ENCODE measurements at regions not wholly inside any gene's neighbourhood (a gene's known extent, or its start where the extent isn't known, plus 50 kb on each side); places are given as distances from the start of the nearest gene placed in this dataset.

- TF ChIP-seq CTCF (IDR thresholded peaks at IDR 0.05) (no peak), USF2 (CRISPR knock-in tag; IDR thresholded peaks at IDR 0.05) (no peak), MLX (CRISPR knock-in tag; IDR thresholded peaks at IDR 0.05) (no peak), NFYB (CRISPR knock-in tag; conservative IDR thresholded peaks at IDR 0.05; ENCODE audit: low read depth) (no peak), KAT7 (CRISPR knock-in tag; IDR thresholded peaks at IDR 0.05; ENCODE audit: borderline replicate concordance) (no peak), ATF6 (CRISPR knock-in tag; IDR thresholded peaks at IDR 0.05) (no peak), NR2C2 (CRISPR knock-in tag; IDR thresholded peaks at IDR 0.05) (no peak), GRHL2 (CRISPR knock-in tag; IDR thresholded peaks at IDR 0.05; ENCODE audit: insufficient replicate concordance, severe bottlenecking) (no peak), E2F5 (CRISPR knock-in tag; IDR thresholded peaks at IDR 0.05) (no peak), CREM (CRISPR knock-in tag; IDR thresholded peaks at IDR 0.05) (no peak), NR1H2 (CRISPR knock-in tag; IDR thresholded peaks at IDR 0.05) (no peak)
Observed at GRCh38 chr13:60282708-60283107, 114.3 kb upstream of the TDRD3 start.
